Esophagus muscularis mucosa (tissue), 3 donors: ENCODE measurements at regions not wholly inside any gene's neighbourhood (a gene's known extent, or its start where the extent isn't known, plus 50 kb on each side); places are given as distances from the start of the nearest gene placed in this dataset.

Experiments used
- POLR2AphosphoS5 ChIP-seq, 2 donors: sonication (generic); formaldehyde crosslinking; IDR thresholded peaks; one replicate each; pipeline ENCODE4 v1.6.1; 2017; ENCODE audit warnings: antibody characterized with exemption in 2 of 2
- TF ChIP-seq, protein P1 (sequence below), 3 experiments: fragments of 200-600 bp in 2 of 3; fragments of 450-650 bp in 1 of 3; sonication (generic) in 2 of 3; IDR thresholded peaks; one replicate each; pipeline ENCODE4 v1.5.1; 2017 to 2019; ENCODE audit warnings: antibody characterized with exemption in 3 of 3, mild to moderate bottlenecking in 2 of 3, moderate library complexity in 1 of 3

DNA sequence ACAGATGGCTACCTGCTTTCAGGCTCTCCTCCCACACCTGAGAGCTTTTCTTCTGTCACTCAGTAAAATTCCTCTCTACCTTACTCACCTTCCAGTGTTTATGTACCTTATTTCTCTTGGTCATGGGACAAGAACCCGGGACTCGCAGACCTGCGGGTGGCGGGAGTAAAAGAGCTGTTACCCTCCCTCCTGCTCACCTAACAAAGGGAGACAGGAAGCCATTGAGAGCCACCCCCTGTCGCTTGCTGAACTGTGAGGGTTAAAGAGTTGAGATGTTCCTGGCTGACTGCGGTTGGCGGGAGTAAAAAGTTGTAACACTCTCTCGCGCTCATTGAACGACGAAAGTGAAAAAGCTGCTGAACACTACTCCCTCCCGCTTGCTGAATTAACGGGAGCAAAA, 1935.1 kb upstream of the FLRT2 start:
- TF ChIP-seq, protein P1, sequence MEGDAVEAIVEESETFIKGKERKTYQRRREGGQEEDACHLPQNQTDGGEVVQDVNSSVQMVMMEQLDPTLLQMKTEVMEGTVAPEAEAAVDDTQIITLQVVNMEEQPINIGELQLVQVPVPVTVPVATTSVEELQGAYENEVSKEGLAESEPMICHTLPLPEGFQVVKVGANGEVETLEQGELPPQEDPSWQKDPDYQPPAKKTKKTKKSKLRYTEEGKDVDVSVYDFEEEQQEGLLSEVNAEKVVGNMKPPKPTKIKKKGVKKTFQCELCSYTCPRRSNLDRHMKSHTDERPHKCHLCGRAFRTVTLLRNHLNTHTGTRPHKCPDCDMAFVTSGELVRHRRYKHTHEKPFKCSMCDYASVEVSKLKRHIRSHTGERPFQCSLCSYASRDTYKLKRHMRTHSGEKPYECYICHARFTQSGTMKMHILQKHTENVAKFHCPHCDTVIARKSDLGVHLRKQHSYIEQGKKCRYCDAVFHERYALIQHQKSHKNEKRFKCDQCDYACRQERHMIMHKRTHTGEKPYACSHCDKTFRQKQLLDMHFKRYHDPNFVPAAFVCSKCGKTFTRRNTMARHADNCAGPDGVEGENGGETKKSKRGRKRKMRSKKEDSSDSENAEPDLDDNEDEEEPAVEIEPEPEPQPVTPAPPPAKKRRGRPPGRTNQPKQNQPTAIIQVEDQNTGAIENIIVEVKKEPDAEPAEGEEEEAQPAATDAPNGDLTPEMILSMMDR (IDR thresholded peaks at IDR 0.05): no peak
- TF ChIP-seq POLR2AphosphoS5 (IDR thresholded peaks at IDR 0.05): no peak
